ENCODE measurements at regions not wholly inside any gene's neighbourhood (a gene's known extent, or its start where the extent isn't known, plus 50 kb on each side); places are given as distances from the start of the nearest gene placed in this dataset.

DNA sequence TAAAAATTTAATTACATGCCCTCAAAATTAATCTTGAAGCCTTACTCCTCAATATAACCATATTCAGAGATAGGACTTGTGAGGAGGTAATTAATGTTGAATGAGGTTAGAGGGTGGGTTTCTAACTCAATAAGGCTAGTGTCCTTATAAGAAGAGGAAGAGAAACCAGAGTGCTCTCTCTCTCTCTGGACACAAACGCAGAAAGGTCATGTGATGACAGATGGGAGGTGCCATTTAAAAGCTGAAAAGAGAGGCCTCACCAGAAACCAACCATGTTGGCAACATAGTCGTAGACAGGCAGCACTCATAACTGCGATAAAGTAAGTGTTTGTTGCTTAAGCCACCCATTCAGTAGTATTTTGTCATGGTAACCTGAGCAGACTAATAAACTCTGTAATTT, 378.5 kb upstream of the LMO3 start:
- Mint-ChIP-seq H3K4me3 (no peak overlapping the region), H3K9me3 (peaks cover 4% of the 10 kb centered on the region), H3K27me3 (ENCODE audit: low read depth, poor library complexity) (no peaks in the 10 kb centered on the region), H3K27ac (no peak overlapping the region), H3K36me3 (ENCODE audit: low read depth) (no peaks in the 10 kb centered on the region), H3K4me1 (no peaks in the 10 kb centered on the region)
- TF ChIP-seq, protein P1, sequence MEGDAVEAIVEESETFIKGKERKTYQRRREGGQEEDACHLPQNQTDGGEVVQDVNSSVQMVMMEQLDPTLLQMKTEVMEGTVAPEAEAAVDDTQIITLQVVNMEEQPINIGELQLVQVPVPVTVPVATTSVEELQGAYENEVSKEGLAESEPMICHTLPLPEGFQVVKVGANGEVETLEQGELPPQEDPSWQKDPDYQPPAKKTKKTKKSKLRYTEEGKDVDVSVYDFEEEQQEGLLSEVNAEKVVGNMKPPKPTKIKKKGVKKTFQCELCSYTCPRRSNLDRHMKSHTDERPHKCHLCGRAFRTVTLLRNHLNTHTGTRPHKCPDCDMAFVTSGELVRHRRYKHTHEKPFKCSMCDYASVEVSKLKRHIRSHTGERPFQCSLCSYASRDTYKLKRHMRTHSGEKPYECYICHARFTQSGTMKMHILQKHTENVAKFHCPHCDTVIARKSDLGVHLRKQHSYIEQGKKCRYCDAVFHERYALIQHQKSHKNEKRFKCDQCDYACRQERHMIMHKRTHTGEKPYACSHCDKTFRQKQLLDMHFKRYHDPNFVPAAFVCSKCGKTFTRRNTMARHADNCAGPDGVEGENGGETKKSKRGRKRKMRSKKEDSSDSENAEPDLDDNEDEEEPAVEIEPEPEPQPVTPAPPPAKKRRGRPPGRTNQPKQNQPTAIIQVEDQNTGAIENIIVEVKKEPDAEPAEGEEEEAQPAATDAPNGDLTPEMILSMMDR (IDR thresholded peaks at IDR 0.05) = no peak
- DNase-seq = no peak

GRCh38 chr12:16972923-16973770, 367.2 kb upstream of the LMO3 start:
- no peaks in the 10 kb centered on the region for H3K9me3 Mint-ChIP-seq
- no peaks in the 10 kb centered on the region for H3K27me3 Mint-ChIP-seq (ENCODE audit: low read depth, poor library complexity)
- no peak overlapping the region for H3K4me3 Mint-ChIP-seq
- no peaks in the 10 kb centered on the region for H3K4me1 Mint-ChIP-seq
- DNase-seq = no peak
- H3K36me3 Mint-ChIP-seq (ENCODE audit: low read depth) = no peaks in the 10 kb centered on the region
- no peak overlapping the region for H3K27ac Mint-ChIP-seq
- TF ChIP-seq, protein P1 (IDR thresholded peaks at IDR 0.05) = no peak

GRCh38 chr12:16962889-16963288, 356.9 kb upstream of the LMO3 start:
- TF ChIP-seq, protein P1 (IDR thresholded peaks at IDR 0.05) = no peak
- Mint-ChIP-seq H3K9me3 (no peaks in the 10 kb centered on the region), H3K4me1 (no peaks in the 10 kb centered on the region), H3K4me3 (no peak overlapping the region), H3K36me3 (ENCODE audit: low read depth) (no peaks in the 10 kb centered on the region), H3K27ac (no peak overlapping the region), H3K27me3 (ENCODE audit: low read depth, poor library complexity) (no peaks in the 10 kb centered on the region)
- DNase-seq = no peak

DNA sequence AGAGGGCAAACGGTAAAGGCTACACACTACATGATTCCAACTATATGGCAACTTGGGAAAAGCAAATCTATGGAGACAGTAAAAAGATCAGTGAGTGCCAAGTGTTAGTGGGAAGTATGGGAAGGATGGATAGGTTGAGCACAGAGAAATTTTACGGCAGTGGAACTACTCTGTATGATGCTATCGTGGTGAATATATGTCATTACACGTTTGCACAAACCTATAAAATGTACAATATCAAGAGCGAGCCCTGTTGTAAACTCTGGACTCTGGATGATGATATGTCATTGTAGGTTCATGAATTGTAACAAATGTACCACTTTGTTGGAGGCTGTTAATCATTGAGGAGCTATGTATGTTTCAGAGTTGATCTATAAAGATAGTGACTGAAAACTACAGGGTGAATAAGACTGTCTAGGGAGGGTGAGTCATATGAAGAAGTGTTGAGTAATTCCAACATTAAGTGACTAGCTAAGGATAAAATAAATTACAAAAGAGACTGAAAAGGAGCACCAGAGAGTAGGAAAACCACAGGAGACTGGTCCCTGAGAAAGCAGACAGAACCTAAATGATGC, 349.2 kb upstream of the LMO3 start:
- TF ChIP-seq, protein P1 (IDR thresholded peaks at IDR 0.05) = no peak
- H3K27me3 Mint-ChIP-seq (ENCODE audit: low read depth, poor library complexity) = no peaks in the 10 kb centered on the region
- H3K9me3 Mint-ChIP-seq = no peaks in the 10 kb centered on the region
- H3K27ac Mint-ChIP-seq = no peak overlapping the region
- H3K4me3 Mint-ChIP-seq = no peak overlapping the region
- no peak for DNase-seq
- no peaks in the 10 kb centered on the region for H3K36me3 Mint-ChIP-seq (ENCODE audit: low read depth)
- peaks cover 6% of the 10 kb centered on the region for H3K4me1 Mint-ChIP-seq

- H3K36me3 Mint-ChIP-seq (ENCODE audit: low read depth) = no peaks in the 10 kb centered on the region
- peak; percentile 10 for DNase-seq
- no peaks in the 10 kb centered on the region for H3K9me3 Mint-ChIP-seq
- peaks cover 17% of the 10 kb centered on the region for H3K4me1 Mint-ChIP-seq
- peak overlapping the region; percentile 94 for H3K27ac Mint-ChIP-seq
- no peaks in the 10 kb centered on the region for H3K27me3 Mint-ChIP-seq (ENCODE audit: low read depth, poor library complexity)
- H3K4me3 Mint-ChIP-seq = no peak overlapping the region
- TF ChIP-seq, protein P1 (IDR thresholded peaks at IDR 0.05) = no peak
Observed at GRCh38 chr12:16949871-16950667, 344.1 kb upstream of the LMO3 start.
